GM13977 (cell line): ENCODE measurements at regions not wholly inside any gene's neighbourhood (a gene's known extent, or its start where the extent isn't known, plus 50 kb on each side); places are given as distances from the start of the nearest gene placed in this dataset.
"Not testable (repeated sequence)": the region's sequence is repeated elsewhere in the genome, so short reads cannot be mapped to it uniquely, and the experiment has no call there.

Experiments
- DNase-seq: peaks from one replicate; pipeline ENCODE4 v3.0.0; 2012; ENCODE audit warnings: low spot score
- in situ Hi-C: fragments of 300-500 bp; cut with MboI; formaldehyde crosslinking; loops from one replicate; pipeline ENCODE4 v1.12.0; 2022; ENCODE audit warnings: low sequenced_read_pairs, low pct_unique_long_range_greater_than_20kb, mixed read lengths, inconsistent platforms; ENCODE audit not compliant: unreplicated experiment
- TF ChIP-seq, protein P1 (sequence below): IDR thresholded peaks from 2 replicates; pipeline ENCODE4 v1.5.1; 2012; ENCODE audit warnings: mild to moderate bottlenecking, control low read depth; ENCODE audit not compliant: insufficient read depth; ENCODE audit errors: extremely low read depth, missing control alignments

DNA sequence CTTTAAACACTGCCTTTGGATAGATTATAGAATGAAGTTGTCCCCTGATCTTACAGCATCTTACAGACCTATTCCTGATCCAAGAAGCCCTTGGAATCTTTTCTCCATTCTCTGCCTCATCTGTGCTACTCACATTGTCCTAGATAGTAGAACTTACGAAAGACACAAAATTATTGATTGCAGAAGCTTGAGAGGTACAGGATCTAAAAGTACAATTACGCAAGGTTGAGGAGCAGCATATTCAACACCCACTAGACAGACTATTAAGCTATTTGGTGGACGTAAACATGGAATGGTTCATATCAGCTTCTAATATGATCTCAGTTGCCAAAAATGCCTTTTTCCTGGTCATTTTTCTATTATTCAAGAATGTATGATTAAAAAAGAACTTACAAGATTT lies 90.5 kb upstream of the SEM1 start:
- TF ChIP-seq, protein P1, sequence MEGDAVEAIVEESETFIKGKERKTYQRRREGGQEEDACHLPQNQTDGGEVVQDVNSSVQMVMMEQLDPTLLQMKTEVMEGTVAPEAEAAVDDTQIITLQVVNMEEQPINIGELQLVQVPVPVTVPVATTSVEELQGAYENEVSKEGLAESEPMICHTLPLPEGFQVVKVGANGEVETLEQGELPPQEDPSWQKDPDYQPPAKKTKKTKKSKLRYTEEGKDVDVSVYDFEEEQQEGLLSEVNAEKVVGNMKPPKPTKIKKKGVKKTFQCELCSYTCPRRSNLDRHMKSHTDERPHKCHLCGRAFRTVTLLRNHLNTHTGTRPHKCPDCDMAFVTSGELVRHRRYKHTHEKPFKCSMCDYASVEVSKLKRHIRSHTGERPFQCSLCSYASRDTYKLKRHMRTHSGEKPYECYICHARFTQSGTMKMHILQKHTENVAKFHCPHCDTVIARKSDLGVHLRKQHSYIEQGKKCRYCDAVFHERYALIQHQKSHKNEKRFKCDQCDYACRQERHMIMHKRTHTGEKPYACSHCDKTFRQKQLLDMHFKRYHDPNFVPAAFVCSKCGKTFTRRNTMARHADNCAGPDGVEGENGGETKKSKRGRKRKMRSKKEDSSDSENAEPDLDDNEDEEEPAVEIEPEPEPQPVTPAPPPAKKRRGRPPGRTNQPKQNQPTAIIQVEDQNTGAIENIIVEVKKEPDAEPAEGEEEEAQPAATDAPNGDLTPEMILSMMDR, result no peak
- in situ Hi-C loops, result no loop called here
- no peak for DNase-seq

DNA sequence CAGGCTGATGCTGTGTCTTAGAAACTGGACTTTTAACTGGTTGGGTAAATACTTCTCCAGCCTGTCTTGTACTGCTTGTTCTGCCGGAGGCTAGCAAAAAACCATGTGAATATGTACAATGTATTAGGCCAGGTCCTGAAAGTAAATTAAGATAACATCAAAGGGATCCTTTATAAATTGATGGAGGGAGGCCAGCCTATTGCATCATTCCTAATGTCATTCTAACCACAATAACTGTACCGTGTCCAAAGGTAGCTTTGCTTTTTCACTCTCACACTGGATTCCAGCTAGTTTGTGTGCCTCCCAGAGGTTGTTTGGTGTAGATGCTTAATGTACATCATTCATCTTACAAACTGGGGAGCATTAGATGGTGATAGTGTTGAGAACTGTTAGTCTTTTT lies 91.2 kb upstream of the SEM1 start:
- TF ChIP-seq, protein P1, result no peak
- in situ Hi-C loops, result no loop called here
- DNase-seq, result no peak

DNA sequence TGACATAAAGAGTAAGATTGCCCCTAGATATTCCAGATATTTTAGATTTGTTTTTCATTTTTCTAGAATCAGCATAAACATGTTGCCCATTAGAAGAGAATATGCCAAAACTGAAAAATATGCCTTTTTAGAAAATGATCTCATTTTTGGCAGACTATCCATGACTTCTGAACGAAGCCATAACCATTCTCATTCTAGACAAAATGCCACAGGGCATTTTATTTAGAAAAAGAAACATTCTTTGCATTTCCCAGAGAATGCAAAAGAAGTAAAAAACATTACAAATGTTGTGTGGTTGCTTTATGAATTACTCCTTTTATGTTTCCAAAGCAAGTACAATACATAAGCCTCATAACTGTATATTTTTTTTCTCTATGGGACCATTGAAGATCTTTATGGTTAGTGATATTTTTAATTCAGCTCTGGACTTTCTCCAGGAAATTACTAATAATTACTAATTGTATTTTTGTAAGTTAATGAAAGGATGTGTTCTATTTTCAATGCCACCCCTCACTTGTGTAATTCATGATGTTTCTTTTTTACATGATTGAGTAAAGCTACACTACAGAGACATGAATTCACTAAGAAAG lies 109.6 kb upstream of the SEM1 start:
- TF ChIP-seq, protein P1, result no peak
- DNase-seq, result no peak
- in situ Hi-C loops, result no loop called here

- in situ Hi-C loops, DNase-seq: not testable (repeated sequence)
These were observed 111.5 kb upstream of the SEM1 start for GRCh38 chr7:96821131-96821530.

DNA sequence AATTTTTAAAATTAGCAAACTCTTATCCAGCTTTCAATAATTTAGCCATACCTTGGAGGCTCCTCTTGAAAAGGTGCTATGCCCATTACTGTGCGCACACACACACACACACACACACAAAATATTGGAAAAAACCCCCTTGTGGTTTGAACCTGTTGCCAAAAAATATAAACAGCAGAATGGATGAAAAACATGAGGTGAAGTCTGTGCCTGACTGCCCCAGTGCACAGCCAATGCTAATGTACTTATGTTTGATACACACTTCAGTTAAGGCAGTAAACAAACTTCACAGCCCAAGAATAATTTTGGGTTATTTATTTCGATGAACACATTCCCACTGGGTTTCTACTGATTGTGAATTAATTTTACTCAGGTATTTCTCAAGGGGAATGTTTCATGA lies 113.2 kb upstream of the SEM1 start:
- in situ Hi-C loops, result no loop called here
- no peak for DNase-seq
- TF ChIP-seq, protein P1, result no peak

DNA sequence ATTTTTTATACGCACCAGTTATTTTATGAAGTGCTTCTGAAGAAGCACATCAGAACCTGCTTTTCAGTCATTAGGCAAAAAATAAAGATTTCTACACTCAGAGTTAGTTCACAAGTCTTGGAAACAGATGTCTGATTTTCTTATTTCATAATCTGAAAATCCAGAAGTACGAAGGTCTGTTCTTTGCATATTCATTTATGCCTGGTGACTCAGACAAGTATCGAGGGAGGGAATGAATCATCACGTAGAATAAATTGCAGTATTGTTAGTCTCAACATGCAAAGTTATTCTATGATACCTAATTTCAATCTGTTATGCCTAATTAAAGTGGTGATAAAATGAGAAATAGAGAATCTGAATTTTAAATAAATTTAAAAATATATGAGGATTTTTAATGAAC lies 113.6 kb upstream of the SEM1 start:
- no peak for DNase-seq
- in situ Hi-C loops, result no loop called here
- TF ChIP-seq, protein P1, result no peak

DNA sequence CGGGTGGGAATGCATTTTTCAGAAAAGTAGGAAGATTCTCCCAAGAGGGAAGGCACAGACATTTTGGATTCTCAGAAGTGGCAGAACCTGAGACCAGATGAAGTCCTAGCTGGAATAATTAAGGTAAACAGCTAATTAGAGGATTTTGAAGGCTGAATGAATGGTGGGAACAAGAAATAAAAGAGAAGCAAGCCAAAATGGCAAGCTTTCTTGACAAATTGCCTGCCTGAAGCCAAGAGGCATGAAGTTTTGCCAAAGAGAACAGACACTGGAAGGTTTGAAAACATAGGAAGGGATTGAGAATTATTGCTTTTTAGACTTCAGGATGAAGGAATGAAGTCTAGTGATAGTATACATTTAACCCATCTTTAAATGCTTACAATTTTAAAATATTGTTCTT lies 115.0 kb upstream of the SEM1 start:
- in situ Hi-C loops, result no loop called here
- no peak for DNase-seq
- TF ChIP-seq, protein P1, result no peak
